Gastroesophageal sphincter (tissue), 4 donors: ENCODE measurements at regions not wholly inside any gene's neighbourhood (a gene's known extent, or its start where the extent isn't known, plus 50 kb on each side); places are given as distances from the start of the nearest gene placed in this dataset.

Source experiments
- ATAC-seq: fragments of 150-250 bp; one replicate; pipeline ENCODE4 v1.9.1; 2016; ENCODE audit warnings: mild to moderate bottlenecking, moderate library complexity
- H3K27ac ChIP-seq, 4 donors: fragments of 200-600 bp; sonication (generic) in 3 of 4; 1 replicate in 3 of 4; 2 replicates in 1 of 4; pipeline ENCODE4 v1.5.1; 2016 to 2019
- H3K27me3 ChIP-seq: fragments of 200-600 bp; sonication (generic); one replicate; pipeline ENCODE4 v1.5.1; 2019
- H3K36me3 ChIP-seq, 2 donors: fragments of 200-600 bp; sonication (generic); one replicate each; pipeline ENCODE4 v1.5.1; 2019; ENCODE audit warnings: control low read depth in 1 of 2
- H3K4me1 ChIP-seq, 3 donors: fragments of 200-600 bp; sonication (generic); 1 replicate in 2 of 3; 2 replicates in 1 of 3; pipeline ENCODE4 v1.5.1; 2016 to 2019; ENCODE audit warnings: control low read depth in 2 of 3
- H3K4me3 ChIP-seq, 2 donors: fragments of 200-600 bp; sonication (generic); one replicate each; pipeline ENCODE4 v1.5.1; 2019; ENCODE audit warnings: mild to moderate bottlenecking in 1 of 2, moderate library complexity in 1 of 2
- H3K9me3 ChIP-seq, 3 donors: fragments of 200-600 bp; sonication (generic); one replicate each; pipeline ENCODE4 v1.5.1; 2017 to 2019; ENCODE audit warnings: control low read depth in 2 of 3
- CTCF ChIP-seq, 4 experiments: fragments of 200-600 bp in 2 of 4; fragments of 450-650 bp in 2 of 4; sonication (generic) in 1 of 4; IDR thresholded peaks; one replicate each; pipeline ENCODE4 v1.5.1; 2017 to 2019; ENCODE audit warnings: antibody characterized with exemption in 4 of 4, mild to moderate bottlenecking in 2 of 4, moderate library complexity in 2 of 4
- EP300 ChIP-seq: sonication (generic); formaldehyde crosslinking; IDR thresholded peaks from one replicate; pipeline ENCODE4 v1.6.1; 2017; ENCODE audit warnings: antibody characterized with exemption, mild to moderate bottlenecking
- POLR2A ChIP-seq, 2 donors: fragments of 450-650 bp; IDR thresholded peaks; one replicate each; pipeline ENCODE4 v1.6.1; 2017; ENCODE audit warnings: antibody characterized with exemption in 2 of 2, mild to moderate bottlenecking in 2 of 2, moderate library complexity in 1 of 2
- POLR2AphosphoS5 ChIP-seq: sonication (generic); formaldehyde crosslinking; IDR thresholded peaks from one replicate; pipeline ENCODE4 v1.6.1; 2017; ENCODE audit warnings: antibody characterized with exemption
- WGBS, 2 donors: methylation state at CpG; one replicate each; pipeline ENCODE4 v1.1.5; 2018; ENCODE audit warnings: low coverage in 1 of 2; 5-methylcytosine and 5-hydroxymethylcytosine counted together

GRCh38 chr2:12062053-12062395, 315.6 kb downstream of the LPIN1 start:
- WGBS, 2 donors, result 60 to 66% methylated on average over 1 to 2 of the region's 2 CpGs
- no peak for ATAC-seq
- Histone ChIP-seq H3K36me3 (no peaks in the 10 kb centered on the region), H3K4me3 (no peak overlapping the region), H3K9me3 (no peaks in the 10 kb centered on the region), H3K27me3 (no peaks in the 10 kb centered on the region), H3K4me1 (peaks cover 0 to 20% (median 2%) of the 10 kb centered on the region in 3 donors), H3K27ac (peak overlapping the region in 2 of 4 donors; percentile 41 to 57)
- no peak for TF ChIP-seq POLR2AphosphoS5
- no peak for TF ChIP-seq POLR2A (IDR thresholded peaks at IDR 0.05)
- no peak for TF ChIP-seq CTCF (IDR thresholded peaks at IDR 0.05)
- TF ChIP-seq EP300, result no peak

DNA sequence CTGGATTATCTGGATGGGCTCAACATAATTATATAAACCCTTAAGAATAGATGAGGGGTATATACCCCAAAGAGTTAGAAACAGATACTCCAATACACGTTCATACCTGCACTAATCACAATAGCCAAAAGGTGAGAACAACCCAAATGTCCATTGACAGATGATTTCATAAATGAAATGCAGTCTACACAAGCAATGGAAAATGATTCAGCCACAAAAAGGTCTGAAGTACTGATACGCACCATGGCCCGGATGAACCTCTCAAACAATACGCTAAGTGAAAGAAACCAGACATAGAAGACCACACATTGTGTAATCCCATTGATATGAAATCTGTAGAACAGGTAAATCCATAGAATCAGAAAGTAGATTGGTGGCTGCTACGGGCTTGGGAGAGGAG, 316.8 kb downstream of the LPIN1 start:
- 88 to 95% methylated on average over 4 to 5 of the region's 5 CpGs for WGBS, 2 donors
- H3K9me3 ChIP-seq, result no peaks in the 10 kb centered on the region
- ATAC-seq, result no peak

DNA sequence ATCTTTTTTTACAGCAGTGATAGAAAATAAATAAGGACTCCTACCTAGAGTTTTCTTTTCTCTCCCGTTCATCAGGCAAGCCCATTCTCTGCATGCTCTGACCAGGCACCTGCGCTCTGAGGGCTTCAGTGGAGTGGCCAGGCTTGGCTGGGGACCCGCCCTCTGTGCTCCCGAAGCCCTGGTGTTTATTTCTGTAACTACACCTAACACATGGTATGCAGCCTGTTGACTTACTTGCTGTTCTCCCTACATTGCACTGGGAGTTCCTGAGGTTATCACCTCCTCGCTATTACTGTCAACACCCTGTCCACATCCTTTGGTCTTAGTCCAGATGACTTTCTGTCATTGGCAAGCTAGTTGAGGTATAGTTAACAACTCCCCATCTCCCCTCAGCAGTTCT, 317.7 kb downstream of the LPIN1 start:
- peaks cover 0 to 20% (median 2%) of the 10 kb centered on the region in 3 donors for H3K4me1 ChIP-seq
- H3K4me3 ChIP-seq, result no peak overlapping the region
- no peaks in the 10 kb centered on the region for H3K9me3 ChIP-seq
- 90 to 95% methylated on average over 2 to 4 of the region's 5 CpGs for WGBS, 2 donors
- ATAC-seq, result no peak
- TF ChIP-seq EP300 (no peak), CTCF (IDR thresholded peaks at IDR 0.05) (no peak), POLR2A (IDR thresholded peaks at IDR 0.05) (no peak), POLR2AphosphoS5 (no peak)
- no peaks in the 10 kb centered on the region for H3K36me3 ChIP-seq
- H3K27me3 ChIP-seq, result no peaks in the 10 kb centered on the region
- no peak overlapping the region for H3K27ac ChIP-seq

More for the DNA sequence above, 316.8 kb downstream of the LPIN1 start:
- Histone ChIP-seq H3K4me1 (peaks cover 0 to 20% (median 2%) of the 10 kb centered on the region in 3 donors), H3K27me3 (no peaks in the 10 kb centered on the region), H3K27ac (no peak overlapping the region), H3K4me3 (no peak overlapping the region), H3K36me3 (no peaks in the 10 kb centered on the region)
- TF ChIP-seq CTCF (IDR thresholded peaks at IDR 0.05) (no peak), EP300 (no peak), POLR2AphosphoS5 (no peak), POLR2A (IDR thresholded peaks at IDR 0.05) (no peak)

GRCh38 chr2:12066116-12066515, 319.7 kb downstream of the LPIN1 start:
- no peak for ATAC-seq
- Histone ChIP-seq H3K36me3 (no peaks in the 10 kb centered on the region), H3K27me3 (no peaks in the 10 kb centered on the region), H3K9me3 (no peaks in the 10 kb centered on the region), H3K4me3 (no peak overlapping the region), H3K27ac (no peak overlapping the region), H3K4me1 (peaks cover 0 to 15% (median 2%) of the 10 kb centered on the region in 3 donors)
- WGBS, 2 donors, result 100% methylated on average over 1 of the region's 1 CpG; no CpG with 5 or more reads in 1 of the 2 donors
- TF ChIP-seq EP300 (no peak), CTCF (IDR thresholded peaks at IDR 0.05) (no peak), POLR2AphosphoS5 (no peak), POLR2A (IDR thresholded peaks at IDR 0.05) (no peak)

- 100% methylated on average over 1 of the region's 1 CpG; no CpG with 5 or more reads in 1 of the 2 donors for WGBS, 2 donors
- H3K36me3 ChIP-seq, result no peaks in the 10 kb centered on the region
- ATAC-seq, result no peak
- H3K27ac ChIP-seq, result no peak overlapping the region
- peaks cover 0 to 7% (median 0%) of the 10 kb centered on the region in 3 donors for H3K4me1 ChIP-seq
- TF ChIP-seq POLR2AphosphoS5 (no peak), POLR2A (IDR thresholded peaks at IDR 0.05) (no peak), CTCF (IDR thresholded peaks at IDR 0.05) (no peak), EP300 (no peak)
- H3K9me3 ChIP-seq, result no peaks in the 10 kb centered on the region
- no peaks in the 10 kb centered on the region for H3K27me3 ChIP-seq
- no peak overlapping the region for H3K4me3 ChIP-seq
Observed at GRCh38 chr2:12066986-12067385, 320.6 kb downstream of the LPIN1 start.
